Thymus (tissue), 11 donors: ENCODE measurements at regions not wholly inside any gene's neighbourhood (a gene's known extent, or its start where the extent isn't known, plus 50 kb on each side); places are given as distances from the start of the nearest gene placed in this dataset.

Experiments
- DNase-seq, 9 donors: peaks; one replicate each; pipeline ENCODE4 v3.0.0-alpha.2; 2013; ENCODE audit warnings: low spot score in 9 of 9, low read depth in 6 of 9, missing footprints in 1 of 9
- H3K27ac ChIP-seq, 2 donors: one replicate each; pipeline ENCODE4 v1.5.1; 2013; ENCODE audit warnings: control low read depth in 1 of 2, low read depth in 1 of 2, low read length in 1 of 2, mild to moderate bottlenecking in 1 of 2, moderate library complexity in 1 of 2
- H3K27me3 ChIP-seq, 2 donors: one replicate each; pipeline ENCODE4 v1.5.1; 2013; ENCODE audit warnings: low read length in 1 of 2; ENCODE audit not compliant: control insufficient read depth in 2 of 2, insufficient read depth in 1 of 2
- H3K36me3 ChIP-seq, 2 donors: one replicate each; pipeline ENCODE4 v1.5.1; 2013; ENCODE audit warnings: low read length in 1 of 2, mild to moderate bottlenecking in 1 of 2, moderate library complexity in 1 of 2; ENCODE audit not compliant: control insufficient read depth in 2 of 2, insufficient read depth in 2 of 2
- H3K4me1 ChIP-seq, 2 donors: one replicate each; pipeline ENCODE4 v1.5.1; 2013; ENCODE audit warnings: low read length in 2 of 2; ENCODE audit not compliant: control insufficient read depth in 2 of 2, insufficient read depth in 2 of 2
- H3K4me3 ChIP-seq, 2 donors: one replicate each; pipeline ENCODE4 v1.5.1; 2013; ENCODE audit warnings: low read length in 2 of 2, control low read depth in 1 of 2, mild to moderate bottlenecking in 1 of 2
- H3K9me3 ChIP-seq, 2 donors: one replicate each; pipeline ENCODE4 v1.5.1; 2013; ENCODE audit warnings: low read length in 1 of 2, mild to moderate bottlenecking in 1 of 2; ENCODE audit not compliant: control insufficient read depth in 2 of 2, insufficient read depth in 1 of 2
- WGBS: extraction: QIAGEN DNeasy Blood & Tissue Kit; methylation state at CpG from one replicate; pipeline ENCODE4 v1.1.7; 2013; 5-methylcytosine and 5-hydroxymethylcytosine counted together
- donor health status: healthy.

DNA sequence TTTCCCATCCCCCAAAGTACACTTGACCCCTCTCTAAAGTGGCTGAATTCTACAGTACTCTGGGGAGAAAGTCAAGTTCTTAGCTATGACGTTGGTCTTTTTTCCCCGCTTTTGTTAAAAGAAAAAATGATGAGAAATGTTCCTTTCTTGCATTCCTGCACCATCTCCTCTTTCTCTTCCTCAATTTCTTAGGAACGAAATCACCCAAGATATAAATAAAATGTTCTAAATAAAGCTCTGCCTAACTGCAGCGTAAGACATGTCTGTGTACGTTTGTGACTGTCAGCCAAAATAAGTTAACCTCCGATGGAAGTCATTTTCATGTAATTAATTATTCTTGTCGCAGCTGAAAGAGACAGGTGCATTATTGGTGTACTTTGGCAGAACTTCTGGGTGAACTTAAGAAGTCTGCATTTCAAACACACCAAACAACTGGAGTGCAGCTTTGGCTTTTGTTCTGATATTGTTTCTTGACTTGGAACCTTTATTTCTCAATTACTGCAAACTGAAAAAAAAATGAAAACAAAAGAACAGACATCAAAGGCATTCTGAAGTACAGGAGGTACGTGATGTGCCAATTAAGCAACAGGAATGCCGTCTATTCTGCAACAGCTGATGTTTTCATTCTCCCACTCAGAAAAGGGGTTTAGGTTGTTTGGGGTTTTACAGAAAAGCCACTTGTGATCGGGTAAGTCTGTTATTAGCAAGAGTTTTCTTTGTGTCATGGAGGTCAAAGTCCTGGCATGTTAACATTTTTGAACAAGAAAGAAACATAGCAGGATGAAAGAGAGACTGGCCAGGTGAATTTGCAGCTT is 82.4 kb upstream of the SDK1 start:
- H3K27me3 ChIP-seq: no peaks in the 10 kb centered on the region
- no peak overlapping the region for H3K4me3 ChIP-seq
- H3K4me1 ChIP-seq: peaks cover 0 to 2% of the 10 kb centered on the region in 2 donors
- 34% methylated on average over 10 of the region's 10 CpGs for WGBS
- peak overlapping the region in 1 of 2 donors; percentile 25 for H3K27ac ChIP-seq
- DNase-seq: peak in 1 of 9 donors; percentile 6
- H3K9me3 ChIP-seq: no peaks in the 10 kb centered on the region
- no peaks in the 10 kb centered on the region for H3K36me3 ChIP-seq

GRCh38 chr7:3229904-3230470 is 71.1 kb upstream of the SDK1 start:
- WGBS: 92% methylated on average over 7 of the region's 7 CpGs
- no peaks in the 10 kb centered on the region for H3K36me3 ChIP-seq
- DNase-seq: no peak
- H3K4me3 ChIP-seq: no peak overlapping the region
- H3K4me1 ChIP-seq: no peaks in the 10 kb centered on the region
- H3K9me3 ChIP-seq: no peaks in the 10 kb centered on the region
- H3K27ac ChIP-seq: no peak overlapping the region
- no peaks in the 10 kb centered on the region for H3K27me3 ChIP-seq

GRCh38 chr7:3230908-3231307 is 70.1 kb upstream of the SDK1 start:
- Histone ChIP-seq H3K27ac (no peak overlapping the region), H3K9me3 (no peaks in the 10 kb centered on the region), H3K27me3 (no peaks in the 10 kb centered on the region), H3K4me1 (no peaks in the 10 kb centered on the region), H3K36me3 (no peaks in the 10 kb centered on the region), H3K4me3 (no peak overlapping the region)
- 97% methylated on average over 10 of the region's 10 CpGs for WGBS
- no peak for DNase-seq

DNA sequence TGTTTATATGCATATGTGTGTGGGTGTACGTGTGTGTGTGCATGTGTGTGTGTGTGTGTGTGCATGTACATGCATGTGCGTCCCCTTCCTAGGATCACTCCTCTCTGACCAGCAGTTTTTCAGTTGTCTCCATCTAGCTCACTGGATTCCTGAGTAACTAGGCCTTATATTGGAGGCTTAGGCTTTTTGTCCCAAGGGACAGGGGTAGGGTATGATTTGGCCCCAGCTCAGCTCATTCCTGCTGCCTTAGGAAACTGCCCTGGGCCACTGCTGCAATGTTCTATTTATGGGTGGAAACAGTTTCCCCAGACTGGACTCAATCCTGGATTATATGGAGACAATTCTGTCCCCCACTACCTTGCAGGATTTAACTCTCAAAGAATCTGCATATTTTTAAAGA is 68.8 kb upstream of the SDK1 start:
- WGBS: 100% methylated on average over 2 of the region's 2 CpGs
- Histone ChIP-seq H3K36me3 (no peaks in the 10 kb centered on the region), H3K27me3 (no peaks in the 10 kb centered on the region), H3K4me1 (no peaks in the 10 kb centered on the region), H3K27ac (no peak overlapping the region), H3K4me3 (no peak overlapping the region), H3K9me3 (no peaks in the 10 kb centered on the region)
- DNase-seq: no peak

DNA sequence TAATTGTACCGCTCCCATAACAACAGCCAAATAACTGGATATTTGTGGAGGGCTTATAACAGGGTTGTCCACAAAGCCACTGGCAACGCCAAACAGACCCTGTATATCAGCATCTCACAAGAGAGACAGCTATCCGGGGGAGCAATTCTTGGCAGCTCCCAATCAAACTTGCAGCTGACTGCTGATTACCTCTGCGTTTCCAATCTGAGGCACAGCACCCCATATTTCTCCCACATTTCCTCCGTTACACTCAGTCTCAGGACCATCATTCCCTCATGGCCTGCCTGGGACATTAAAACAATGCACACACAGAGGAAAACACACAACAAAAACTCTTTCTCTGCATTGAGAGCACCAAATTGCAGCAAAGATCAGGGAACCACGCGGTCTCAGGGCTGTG is 67.8 kb upstream of the SDK1 start:
- Histone ChIP-seq H3K4me1 (no peaks in the 10 kb centered on the region), H3K36me3 (no peaks in the 10 kb centered on the region), H3K9me3 (no peaks in the 10 kb centered on the region), H3K27ac (no peak overlapping the region), H3K27me3 (no peaks in the 10 kb centered on the region), H3K4me3 (no peak overlapping the region)
- 94% methylated on average over 7 of the region's 7 CpGs for WGBS
- no peak for DNase-seq

DNA sequence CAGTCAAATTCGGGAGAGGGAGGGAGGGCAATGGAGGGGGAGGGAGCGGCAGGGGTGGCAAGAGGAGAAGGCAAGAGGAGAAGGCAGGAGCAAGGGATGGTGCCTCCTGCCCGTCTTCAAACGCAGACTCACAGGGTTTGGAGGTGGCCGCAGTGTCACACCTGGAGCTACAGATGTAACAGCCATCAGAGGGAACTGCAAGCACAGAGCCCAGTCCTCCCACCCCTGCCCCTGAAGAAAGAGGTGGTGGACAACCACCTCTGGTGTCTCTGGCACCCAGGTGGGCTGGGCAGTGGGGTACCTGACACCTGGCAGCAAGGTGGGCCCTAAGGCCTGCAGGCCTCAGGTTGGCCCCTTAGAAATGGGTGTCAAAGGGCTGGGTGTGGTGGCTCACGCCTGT is 67.0 kb upstream of the SDK1 start:
- H3K27ac ChIP-seq: no peak overlapping the region
- H3K36me3 ChIP-seq: no peaks in the 10 kb centered on the region
- no peaks in the 10 kb centered on the region for H3K4me1 ChIP-seq
- H3K4me3 ChIP-seq: no peak overlapping the region
- H3K9me3 ChIP-seq: no peaks in the 10 kb centered on the region
- WGBS: 98% methylated on average over 6 of the region's 6 CpGs
- no peaks in the 10 kb centered on the region for H3K27me3 ChIP-seq
- no peak for DNase-seq

DNA sequence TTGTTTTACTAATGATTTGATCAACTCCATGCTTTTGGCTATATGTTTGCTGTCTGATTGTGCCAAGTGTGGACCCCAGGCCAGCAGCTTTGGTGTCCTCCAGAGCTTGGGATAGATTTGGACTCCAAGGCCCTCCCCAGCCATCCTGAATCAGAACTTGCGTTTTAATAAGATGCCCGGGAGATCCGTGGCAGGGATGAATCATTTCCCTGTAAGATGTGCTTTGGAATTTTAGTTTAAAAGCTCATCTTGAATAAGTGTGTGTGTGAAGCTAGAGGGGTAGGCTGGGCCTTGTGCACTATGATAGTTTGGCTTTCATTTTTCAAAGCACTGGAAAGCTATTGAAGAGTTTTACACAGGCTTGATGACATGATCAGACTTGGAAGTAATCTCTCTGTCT is 66.2 kb upstream of the SDK1 start:
- Histone ChIP-seq H3K4me3 (no peak overlapping the region), H3K27ac (no peak overlapping the region), H3K27me3 (no peaks in the 10 kb centered on the region)

GRCh38 chr7:3235322-3235721 is 65.7 kb upstream of the SDK1 start:
- Histone ChIP-seq H3K4me1 (no peaks in the 10 kb centered on the region), H3K36me3 (no peaks in the 10 kb centered on the region), H3K4me3 (no peak overlapping the region), H3K9me3 (no peaks in the 10 kb centered on the region), H3K27me3 (no peaks in the 10 kb centered on the region), H3K27ac (no peak overlapping the region)
- WGBS: 98% methylated on average over 4 of the region's 4 CpGs
- DNase-seq: no peak

More for the DNA sequence above, 66.2 kb upstream of the SDK1 start:
- H3K9me3 ChIP-seq: no peaks in the 10 kb centered on the region
- no peaks in the 10 kb centered on the region for H3K36me3 ChIP-seq
- WGBS: 98% methylated on average over 3 of the region's 3 CpGs
- DNase-seq: no peak
- H3K4me1 ChIP-seq: no peaks in the 10 kb centered on the region

GRCh38 chr7:3236268-3236667 is 64.8 kb upstream of the SDK1 start:
- DNase-seq: no peak
- H3K9me3 ChIP-seq: no peaks in the 10 kb centered on the region
- no peaks in the 10 kb centered on the region for H3K4me1 ChIP-seq

More at GRCh38 chr7:3236268-3236667, 64.8 kb upstream of the SDK1 start:
- H3K27me3 ChIP-seq: no peaks in the 10 kb centered on the region
- no peaks in the 10 kb centered on the region for H3K36me3 ChIP-seq
- H3K4me3 ChIP-seq: no peak overlapping the region
- H3K27ac ChIP-seq: no peak overlapping the region
